ENCODE measurements at regions not wholly inside any gene's neighbourhood (a gene's known extent, or its start where the extent isn't known, plus 50 kb on each side); places are given as distances from the start of the nearest gene placed in this dataset.

- Mint-ChIP-seq H3K4me3 (no peak overlapping the region), H3K36me3 (ENCODE audit: low read depth) (no peaks in the 10 kb centered on the region), H3K27ac (no peak overlapping the region), H3K4me1 (no peaks in the 10 kb centered on the region), H3K27me3 (ENCODE audit: low read depth) (peaks cover 5% of the 10 kb centered on the region), H3K9me3 (no peaks in the 10 kb centered on the region)
- no peak for TF ChIP-seq CTCF (IDR thresholded peaks at IDR 0.05; ENCODE audit: unreplicated experiment in 3 of 3)
Measured at GRCh38 chr2:45209302-45209701, 200.1 kb upstream of the SIX2 start.

DNA sequence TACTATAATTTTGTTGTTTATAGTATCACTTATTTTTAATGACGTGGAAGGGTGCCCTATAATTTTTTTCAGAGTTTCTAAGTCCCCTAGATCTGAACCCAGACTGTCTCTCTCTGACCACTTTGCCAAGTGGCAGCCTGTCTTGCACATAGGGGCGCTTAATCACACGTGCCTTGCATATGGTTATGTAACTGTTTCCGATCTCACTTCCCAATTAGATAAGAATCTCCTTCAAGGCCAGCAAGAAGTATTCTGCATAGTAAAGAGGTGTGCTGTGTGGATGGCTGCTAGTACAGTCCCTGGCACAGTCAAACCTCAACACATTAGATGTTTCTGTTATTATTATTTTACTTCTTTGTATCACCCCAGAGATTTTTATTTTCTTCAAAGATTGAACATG, 197.8 kb upstream of the SIX2 start:
- H3K9me3 Mint-ChIP-seq = peaks cover 6% of the 10 kb centered on the region
- no peaks in the 10 kb centered on the region for H3K27me3 Mint-ChIP-seq (ENCODE audit: low read depth)
- no peaks in the 10 kb centered on the region for H3K36me3 Mint-ChIP-seq (ENCODE audit: low read depth)
- no peak for TF ChIP-seq CTCF (IDR thresholded peaks at IDR 0.05; ENCODE audit: unreplicated experiment in 3 of 3)
- no peak overlapping the region for H3K27ac Mint-ChIP-seq
- no peaks in the 10 kb centered on the region for H3K4me1 Mint-ChIP-seq
- H3K4me3 Mint-ChIP-seq = no peak overlapping the region

DNA sequence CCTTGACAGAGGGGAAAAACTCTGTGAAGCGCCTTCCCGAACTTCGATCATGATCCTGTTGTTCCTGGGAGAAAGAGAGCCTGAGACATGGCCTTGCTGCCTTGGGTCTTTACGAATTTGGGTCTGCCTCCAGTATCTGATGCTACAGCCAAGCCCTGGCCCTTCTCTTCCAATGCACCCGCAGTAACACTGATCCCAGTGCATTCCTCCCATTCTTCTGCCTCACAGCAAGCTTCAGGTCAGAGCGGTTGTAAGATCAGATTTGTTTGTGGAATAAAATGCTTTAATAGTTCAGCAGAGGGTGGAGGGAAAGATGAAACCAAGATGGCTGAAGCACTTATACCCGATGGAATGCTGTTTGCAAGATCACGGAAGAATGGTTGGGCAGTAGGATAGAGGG, 196.7 kb upstream of the SIX2 start:
- Mint-ChIP-seq H3K27ac (no peak overlapping the region), H3K36me3 (ENCODE audit: low read depth) (no peaks in the 10 kb centered on the region), H3K4me3 (no peak overlapping the region), H3K27me3 (ENCODE audit: low read depth) (no peaks in the 10 kb centered on the region), H3K4me1 (no peaks in the 10 kb centered on the region), H3K9me3 (peaks cover 10% of the 10 kb centered on the region)
- no peak for TF ChIP-seq CTCF (IDR thresholded peaks at IDR 0.05; ENCODE audit: unreplicated experiment in 3 of 3)

DNA sequence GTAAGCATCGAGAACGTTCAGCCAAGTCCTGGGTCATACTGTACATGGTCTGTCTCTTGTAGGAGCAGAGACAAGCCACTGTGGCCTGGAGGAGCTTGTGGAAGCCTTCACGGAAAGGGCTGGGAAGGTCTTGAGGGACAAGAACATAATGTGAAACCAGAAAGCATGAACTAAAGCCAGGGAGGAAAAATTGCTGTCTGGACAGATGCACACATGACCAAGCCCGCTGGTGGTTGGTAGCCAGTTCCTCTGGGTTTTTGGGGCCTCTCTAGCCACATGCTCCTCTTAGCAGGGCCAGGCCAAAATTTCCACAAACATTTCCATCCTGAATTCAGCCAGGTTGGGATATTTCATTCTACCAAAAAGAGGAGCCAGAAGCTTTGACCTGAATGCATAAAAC, 196.2 kb upstream of the SIX2 start:
- TF ChIP-seq CTCF (IDR thresholded peaks at IDR 0.05; ENCODE audit: unreplicated experiment in 3 of 3) = no peak
- no peaks in the 10 kb centered on the region for H3K4me1 Mint-ChIP-seq
- no peaks in the 10 kb centered on the region for H3K27me3 Mint-ChIP-seq (ENCODE audit: low read depth)
- H3K9me3 Mint-ChIP-seq = peaks cover 10% of the 10 kb centered on the region
- no peak overlapping the region for H3K27ac Mint-ChIP-seq
- H3K36me3 Mint-ChIP-seq (ENCODE audit: low read depth) = no peaks in the 10 kb centered on the region
- H3K4me3 Mint-ChIP-seq = no peak overlapping the region

GRCh38 chr2:45203400-45203799, 194.1 kb upstream of the SIX2 start:
- Mint-ChIP-seq H3K36me3 (ENCODE audit: low read depth) (no peaks in the 10 kb centered on the region), H3K4me3 (no peak overlapping the region), H3K9me3 (peaks cover 10% of the 10 kb centered on the region), H3K4me1 (peaks cover 3% of the 10 kb centered on the region), H3K27me3 (ENCODE audit: low read depth) (no peaks in the 10 kb centered on the region), H3K27ac (no peak overlapping the region)
- TF ChIP-seq CTCF (IDR thresholded peaks at IDR 0.05; ENCODE audit: unreplicated experiment in 3 of 3) = no peak

DNA sequence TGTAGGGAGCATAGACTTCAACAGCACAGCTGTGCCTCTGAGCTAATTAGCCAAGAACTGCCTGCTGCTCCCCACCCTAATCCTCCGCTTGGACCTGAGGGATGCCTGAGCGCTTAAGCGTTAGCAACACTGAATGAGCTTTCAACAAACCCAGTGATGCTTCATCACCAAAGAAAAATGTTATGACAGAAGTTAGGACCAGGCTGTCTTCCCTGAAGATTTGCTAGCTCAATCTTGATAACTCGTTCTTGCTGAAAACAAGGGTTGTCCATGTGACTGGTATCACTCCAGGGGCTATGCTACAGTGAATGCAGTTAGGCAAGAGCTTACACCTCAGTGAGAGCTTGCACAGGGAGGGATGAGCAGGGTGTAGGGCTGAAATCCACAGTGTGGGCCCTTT, 190.7 kb upstream of the SIX2 start:
- Mint-ChIP-seq H3K4me1 (peaks cover 8% of the 10 kb centered on the region), H3K4me3 (no peak overlapping the region), H3K27me3 (ENCODE audit: low read depth) (no peaks in the 10 kb centered on the region), H3K9me3 (peaks cover 13% of the 10 kb centered on the region), H3K36me3 (ENCODE audit: low read depth) (no peaks in the 10 kb centered on the region), H3K27ac (no peak overlapping the region)
- TF ChIP-seq CTCF (IDR thresholded peaks at IDR 0.05; ENCODE audit: unreplicated experiment in 3 of 3) = no peak

Measured in nephron (organoid).